Psoas muscle (tissue), 7 donors: ENCODE measurements at regions not wholly inside any gene's neighbourhood (a gene's known extent, or its start where the extent isn't known, plus 50 kb on each side); places are given as distances from the start of the nearest gene placed in this dataset.

Source experiments
- ATAC-seq, 4 donors: fragments of 200-7000 bp; cut with Tn5 transposase; one replicate each; pipeline ENCODE4 v1.9.1; 2020; ENCODE audit warnings: moderate library complexity in 3 of 4, mild to moderate bottlenecking in 2 of 4
- DNase-seq, 2 donors: peaks; one replicate each; pipeline ENCODE4 v3.0.0-alpha.2; 2020
- H3K27ac ChIP-seq: fragments of 200-600 bp; one replicate; pipeline ENCODE4 v1.8.0; 2022
- H3K27me3 ChIP-seq, 3 donors: fragments of 200-600 bp in 1 of 3; one replicate each; pipeline versions ENCODE4 v1.6.1 to v1.8.0; 2013 to 2022; ENCODE audit warnings: low read length in 2 of 3, mild to moderate bottlenecking in 2 of 3, moderate library complexity in 1 of 3; ENCODE audit not compliant: insufficient read depth in 3 of 3
- H3K36me3 ChIP-seq, 2 donors: fragments of 200-600 bp in 1 of 2; one replicate each; pipeline versions ENCODE4 v1.6.1 to v1.8.0; 2013 to 2022; ENCODE audit warnings: low read depth in 1 of 2, mild to moderate bottlenecking in 1 of 2, moderate library complexity in 1 of 2; ENCODE audit not compliant: insufficient read depth in 1 of 2
- H3K4me1 ChIP-seq: fragments of 200-600 bp; one replicate; pipeline ENCODE4 v1.8.0; 2022
- H3K4me3 ChIP-seq: fragments of 200-600 bp; one replicate; pipeline ENCODE4 v1.8.0; 2022; ENCODE audit warnings: mild to moderate bottlenecking
- H3K9me3 ChIP-seq: fragments of 200-600 bp; one replicate; pipeline ENCODE4 v1.8.0; 2022
- WGBS, 3 donors: extraction: QIAGEN DNeasy Blood & Tissue Kit; methylation state at CpG; one replicate each; pipeline versions ENCODE4 v1.1.6 to v1.1.7; 2013; 5-methylcytosine and 5-hydroxymethylcytosine counted together
- intact Hi-C, 2 donors: fragments of 100-400 bp; cut with DNase I; formaldehyde crosslinking; loops; one replicate each; pipeline versions ENCODE4 v1.11.0 to v1.14.2; 2022
- TF ChIP-seq, protein P1 (sequence below): fragments of 200-600 bp; IDR thresholded peaks from one replicate; pipeline ENCODE4 v1.8.0; 2022; ENCODE audit warnings: antibody characterized with exemption
- donor health status: healthy with polysubstance abuse.
- donor health status: DM: no; HTN: no; CAD: no; lungs with moderate emphysema.
- donor health status: Bipolar disorder and iron deficiency.
- donor health status: healthy.
- donor health status: DM: yes; HTN: yes; CAD: no.
- donor health status: DM: no; HTN: no; CAD: no.
- donor health status: DM: yes; HTN: yes; CAD: no.

DNA sequence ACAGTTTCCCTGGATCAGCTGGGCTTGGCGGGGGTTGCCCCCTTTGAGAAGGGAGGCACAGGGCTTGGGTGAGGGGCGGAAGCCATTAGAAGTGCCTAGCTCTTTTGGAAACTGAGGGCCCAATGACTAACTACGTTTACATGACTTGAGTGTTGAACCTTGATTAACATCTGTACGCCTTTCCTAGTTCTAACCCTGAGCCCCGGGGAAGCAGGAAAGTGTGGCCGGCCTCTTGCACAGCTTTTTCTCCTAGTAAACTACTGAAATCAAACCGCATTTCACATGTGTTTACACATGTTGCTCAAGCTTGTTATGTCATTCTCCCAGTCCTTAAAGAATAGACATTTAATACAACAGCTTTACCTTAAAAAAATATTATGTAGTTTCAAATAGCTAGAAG is 1356.4 kb upstream of the TMEM132C start:
- no peaks in the 10 kb centered on the region for H3K27me3 ChIP-seq
- H3K27ac ChIP-seq = no peak overlapping the region
- intact Hi-C loops = loop anchor here in 1 of 2 donors (10.0 kb wide), 1 partner anchor 1414 kb away; no protein-coding TSS in a partner anchor
- 74 to 78% (median 76%) methylated on average over 7 of the region's 7 CpGs for whole genome bisulfite sequencing, 3 donors
- DNase-seq = no peak
- H3K4me3 ChIP-seq = no peak overlapping the region
- TF ChIP-seq, protein P1, sequence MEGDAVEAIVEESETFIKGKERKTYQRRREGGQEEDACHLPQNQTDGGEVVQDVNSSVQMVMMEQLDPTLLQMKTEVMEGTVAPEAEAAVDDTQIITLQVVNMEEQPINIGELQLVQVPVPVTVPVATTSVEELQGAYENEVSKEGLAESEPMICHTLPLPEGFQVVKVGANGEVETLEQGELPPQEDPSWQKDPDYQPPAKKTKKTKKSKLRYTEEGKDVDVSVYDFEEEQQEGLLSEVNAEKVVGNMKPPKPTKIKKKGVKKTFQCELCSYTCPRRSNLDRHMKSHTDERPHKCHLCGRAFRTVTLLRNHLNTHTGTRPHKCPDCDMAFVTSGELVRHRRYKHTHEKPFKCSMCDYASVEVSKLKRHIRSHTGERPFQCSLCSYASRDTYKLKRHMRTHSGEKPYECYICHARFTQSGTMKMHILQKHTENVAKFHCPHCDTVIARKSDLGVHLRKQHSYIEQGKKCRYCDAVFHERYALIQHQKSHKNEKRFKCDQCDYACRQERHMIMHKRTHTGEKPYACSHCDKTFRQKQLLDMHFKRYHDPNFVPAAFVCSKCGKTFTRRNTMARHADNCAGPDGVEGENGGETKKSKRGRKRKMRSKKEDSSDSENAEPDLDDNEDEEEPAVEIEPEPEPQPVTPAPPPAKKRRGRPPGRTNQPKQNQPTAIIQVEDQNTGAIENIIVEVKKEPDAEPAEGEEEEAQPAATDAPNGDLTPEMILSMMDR = no peak
- H3K36me3 ChIP-seq = no peaks in the 10 kb centered on the region
- no peaks in the 10 kb centered on the region for H3K9me3 ChIP-seq
- no peak for ATAC-seq
- no peaks in the 10 kb centered on the region for H3K4me1 ChIP-seq

DNA sequence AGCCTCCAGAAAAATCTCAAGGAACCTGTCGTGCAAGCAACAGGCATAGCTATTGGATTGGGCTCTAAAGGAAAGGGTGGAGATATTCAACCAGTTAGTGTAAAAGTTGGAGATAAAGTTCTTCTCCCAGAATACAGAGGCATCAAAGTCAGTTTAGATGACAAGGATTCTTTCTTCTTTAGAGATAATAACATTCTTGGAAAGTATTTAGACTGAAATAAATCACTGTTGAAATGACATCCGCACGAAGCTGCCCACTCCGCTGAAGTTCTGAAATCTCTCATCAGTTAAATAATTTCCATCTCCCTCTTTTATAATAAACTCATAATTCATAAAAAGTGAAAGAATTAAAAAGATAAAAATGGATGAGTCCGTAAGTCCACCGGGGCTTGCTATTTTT is 1354.9 kb upstream of the TMEM132C start:
- H3K27ac ChIP-seq = no peak overlapping the region
- ATAC-seq = no peak
- TF ChIP-seq, protein P1 = no peak
- no peaks in the 10 kb centered on the region for H3K9me3 ChIP-seq
- H3K4me1 ChIP-seq = no peaks in the 10 kb centered on the region
- DNase-seq = no peak
- no peak overlapping the region for H3K4me3 ChIP-seq
- intact Hi-C loops = loop anchor here in 1 of 2 donors (10.0 kb wide), 1 partner anchor 1413 kb away; no protein-coding TSS in a partner anchor
- H3K36me3 ChIP-seq = no peaks in the 10 kb centered on the region
- 91 to 94% (median 93%) methylated on average over 6 of the region's 6 CpGs for WGBS, 3 donors
- no peaks in the 10 kb centered on the region for H3K27me3 ChIP-seq

DNA sequence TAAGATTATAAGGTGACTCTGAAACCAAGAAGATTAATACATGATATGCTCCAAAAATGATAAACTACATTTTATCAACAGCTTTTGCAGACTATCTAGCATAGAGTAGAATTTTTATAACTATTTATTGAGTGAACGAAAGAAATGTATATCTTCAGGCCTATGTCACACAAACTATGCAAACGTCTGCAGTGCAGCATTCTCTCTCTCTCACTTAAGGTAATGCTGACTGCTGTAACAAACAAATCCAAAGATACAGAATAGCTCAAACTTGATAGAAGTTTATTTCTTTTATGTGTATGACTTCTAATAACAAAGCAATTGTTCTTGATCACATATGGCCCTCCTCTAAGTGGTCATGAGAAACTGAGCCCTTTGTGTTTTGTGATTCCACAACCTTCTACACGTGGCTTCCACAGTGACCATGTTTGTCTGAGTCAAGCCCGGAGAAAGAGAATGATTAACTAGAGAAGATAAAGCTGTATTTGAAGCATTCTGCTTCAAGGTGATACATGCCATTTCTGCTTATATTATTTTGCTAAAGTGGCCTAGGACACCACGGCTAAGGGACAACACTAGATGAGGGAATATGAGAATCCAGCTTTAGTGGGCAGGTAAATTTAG is 1352.7 kb upstream of the TMEM132C start:
- Histone ChIP-seq H3K4me1 (no peaks in the 10 kb centered on the region), H3K9me3 (no peaks in the 10 kb centered on the region), H3K27me3 (no peaks in the 10 kb centered on the region), H3K4me3 (no peak overlapping the region), H3K27ac (no peak overlapping the region), H3K36me3 (no peaks in the 10 kb centered on the region)
- intact Hi-C loops = loop anchor here in 1 of 2 donors (10.0 kb wide), 1 partner anchor 1411 kb away; no protein-coding TSS in a partner anchor
- no peak for ATAC-seq
- no peak for DNase-seq
- WGBS, 3 donors = 73 to 77% (median 75%) methylated on average over 5 of the region's 5 CpGs
- TF ChIP-seq, protein P1 = no peak

DNA sequence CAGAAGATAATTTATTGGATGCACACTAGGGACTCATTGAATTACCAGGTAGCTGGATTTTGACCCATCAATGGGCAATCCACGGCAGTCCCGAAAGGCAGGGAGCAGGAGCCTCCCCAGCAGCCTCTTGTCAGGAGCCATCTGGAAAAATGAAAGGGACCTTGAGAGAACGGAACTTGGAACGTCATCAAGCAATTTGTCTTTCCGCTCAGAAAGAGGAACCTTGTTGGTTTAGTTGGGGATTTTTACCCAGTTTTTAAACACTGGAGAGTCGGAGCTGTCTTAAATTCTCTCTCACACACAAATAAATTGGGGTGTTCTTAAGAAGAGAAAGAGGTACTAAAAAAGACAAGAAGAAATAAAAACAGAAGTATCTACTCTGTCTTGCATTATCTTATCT is 1351.7 kb upstream of the TMEM132C start:
- Histone ChIP-seq H3K4me3 (no peak overlapping the region), H3K9me3 (no peaks in the 10 kb centered on the region), H3K36me3 (no peaks in the 10 kb centered on the region), H3K4me1 (no peaks in the 10 kb centered on the region), H3K27ac (no peak overlapping the region), H3K27me3 (no peaks in the 10 kb centered on the region)
- 41 to 45% (median 44%) methylated on average over 6 of the region's 6 CpGs for WGBS, 3 donors
- DNase-seq (no peak), ATAC-seq (no peak)
- intact Hi-C loops = loop anchor here in 1 of 2 donors (10.0 kb wide), 1 partner anchor 1409 kb away; no protein-coding TSS in a partner anchor
- TF ChIP-seq, protein P1 = no peak
